ENCODE measurements at regions not wholly inside any gene's neighbourhood (a gene's known extent, or its start where the extent isn't known, plus 50 kb on each side); places are given as distances from the start of the nearest gene placed in this dataset.

- TF ChIP-seq GATA1 (IDR thresholded peaks at IDR 0.05; ENCODE audit: low read depth, low read length): no peak
- TF ChIP-seq POLR2A (IDR thresholded peaks at IDR 0.05; ENCODE audit: low read length): no peak
- no peak for DNase-seq
Observed at GRCh38 chr1:30198451-30198760, 525.0 kb downstream of the MATN1 start.

GRCh38 chr1:30197639-30198450 is 525.5 kb downstream of the MATN1 start:
- TF ChIP-seq POLR2A (IDR thresholded peaks at IDR 0.05; ENCODE audit: low read length) (no peak), GATA1 (IDR thresholded peaks at IDR 0.05; ENCODE audit: low read depth, low read length) (no peak)
- no peak for DNase-seq

DNA sequence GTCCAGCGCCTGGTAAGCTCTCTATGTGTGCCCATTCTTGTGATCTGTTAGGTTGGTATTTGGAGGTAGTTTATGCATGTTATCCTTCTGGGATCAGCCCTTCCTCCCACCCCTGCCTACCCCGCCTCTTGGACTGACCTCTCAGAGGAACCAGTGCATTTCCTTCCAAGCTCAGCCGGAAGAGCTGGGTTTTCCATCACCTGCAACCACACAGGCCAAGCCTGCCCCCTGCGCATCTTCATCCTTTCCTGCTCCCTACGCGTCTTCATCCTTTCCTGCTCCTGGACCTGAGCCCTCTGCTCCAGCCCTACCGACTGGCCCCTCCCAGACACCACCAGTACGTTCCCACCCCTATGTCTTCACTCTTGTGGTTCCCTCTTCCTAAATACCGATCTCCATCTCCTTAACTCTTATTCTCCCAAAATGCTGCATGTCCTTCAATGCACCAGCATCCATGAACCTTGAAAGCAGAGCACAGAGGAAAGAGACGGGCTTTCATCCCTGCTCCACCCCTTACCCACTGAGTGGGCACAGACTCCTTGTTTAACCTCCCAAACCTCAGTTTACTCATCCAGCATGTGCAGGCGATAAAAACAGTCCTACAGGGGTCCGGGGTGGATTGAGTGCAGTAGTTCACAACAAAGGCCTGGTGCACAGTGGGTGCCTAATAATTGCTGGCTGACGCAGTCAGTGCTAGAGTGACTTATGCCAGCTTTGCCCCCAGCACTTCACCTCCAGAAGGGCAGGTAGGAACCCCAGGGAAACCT is 526.3 kb downstream of the MATN1 start:
- TF ChIP-seq GATA1 (IDR thresholded peaks at IDR 0.05; ENCODE audit: low read depth, low read length) (no peak), POLR2A (IDR thresholded peaks at IDR 0.05; ENCODE audit: low read length) (no peak)
- DNase-seq: no peak

- TF ChIP-seq GATA1 (IDR thresholded peaks at IDR 0.05; ENCODE audit: low read depth, low read length): no peak
- no peak for TF ChIP-seq POLR2A (IDR thresholded peaks at IDR 0.05; ENCODE audit: low read length)
- DNase-seq: no peak
Observed at GRCh38 chr1:30196457-30196856, 526.9 kb downstream of the MATN1 start.

DNA sequence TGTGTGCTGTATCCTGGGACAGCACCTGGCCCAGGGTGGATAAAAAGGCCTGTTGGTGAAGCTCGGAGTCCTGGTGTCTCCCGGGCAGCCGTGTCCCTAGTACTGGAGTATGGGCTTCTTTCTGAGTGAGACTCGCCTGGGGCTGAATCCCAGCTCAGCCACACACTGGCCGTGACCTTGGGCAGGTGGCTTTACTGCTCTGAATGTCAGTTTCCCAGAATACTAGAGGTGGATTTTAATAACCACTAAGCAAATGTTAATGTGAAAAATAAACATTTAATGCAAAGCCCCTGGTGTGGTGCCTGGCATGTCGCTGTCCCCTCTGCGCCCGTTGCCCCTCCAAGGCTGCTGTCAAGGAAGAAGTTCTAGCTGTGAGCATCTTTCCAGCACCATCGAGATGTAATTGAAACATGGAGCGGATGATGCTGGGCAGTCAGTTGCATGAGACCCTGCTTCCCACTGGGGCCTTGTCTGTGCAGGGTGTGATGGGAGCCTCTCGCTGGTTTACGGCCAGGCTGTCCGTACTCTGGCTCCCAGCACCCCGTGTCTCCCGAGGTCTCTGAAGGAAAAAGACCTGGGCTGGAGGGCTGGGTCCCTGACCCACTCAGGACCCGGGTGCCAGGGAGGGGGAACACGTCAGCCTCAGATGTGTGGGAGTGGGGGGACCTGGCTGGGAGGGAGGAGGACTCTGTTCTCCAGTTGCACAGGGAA is 527.8 kb downstream of the MATN1 start:
- TF ChIP-seq POLR2A (IDR thresholded peaks at IDR 0.05; ENCODE audit: low read length): no peak
- DNase-seq: no peak

GRCh38 chr1:30194741-30195423 is 528.5 kb downstream of the MATN1 start:
- TF ChIP-seq GATA1 (IDR thresholded peaks at IDR 0.05; ENCODE audit: low read depth, low read length) (no peak), POLR2A (IDR thresholded peaks at IDR 0.05; ENCODE audit: low read length) (no peak)
- DNase-seq: no peak

DNA sequence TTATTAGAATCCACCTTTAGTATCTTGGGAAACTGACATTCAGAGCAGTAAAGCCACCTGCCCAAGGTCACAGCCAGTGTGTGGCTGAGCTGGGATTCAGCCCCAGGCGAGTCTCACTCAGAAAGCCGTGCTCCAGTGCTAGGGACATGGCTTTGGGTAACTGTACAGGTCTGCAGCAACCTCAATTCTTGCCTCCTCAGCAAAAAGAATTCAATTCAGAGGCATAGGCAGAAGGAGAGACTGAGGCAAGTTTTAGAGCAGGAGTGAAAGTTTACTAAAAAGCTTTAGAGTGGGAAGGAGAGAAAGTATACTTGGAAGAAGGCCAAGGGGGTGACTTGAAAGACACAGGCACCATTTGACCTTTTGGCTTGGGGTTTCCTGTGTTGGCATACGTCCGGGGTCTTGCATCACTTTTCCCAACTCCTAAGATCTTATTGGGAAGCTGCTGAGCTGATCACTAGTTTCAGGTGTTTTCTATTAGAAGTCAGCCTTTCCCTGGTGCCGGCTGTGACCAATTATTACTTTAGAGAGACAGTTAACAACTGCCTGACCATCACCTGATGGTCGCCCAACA is 529.3 kb downstream of the MATN1 start:
- TF ChIP-seq GATA1 (IDR thresholded peaks at IDR 0.05; ENCODE audit: low read depth, low read length) (no peak), POLR2A (IDR thresholded peaks at IDR 0.05; ENCODE audit: low read length) (no peak)
- no peak for DNase-seq

DNA sequence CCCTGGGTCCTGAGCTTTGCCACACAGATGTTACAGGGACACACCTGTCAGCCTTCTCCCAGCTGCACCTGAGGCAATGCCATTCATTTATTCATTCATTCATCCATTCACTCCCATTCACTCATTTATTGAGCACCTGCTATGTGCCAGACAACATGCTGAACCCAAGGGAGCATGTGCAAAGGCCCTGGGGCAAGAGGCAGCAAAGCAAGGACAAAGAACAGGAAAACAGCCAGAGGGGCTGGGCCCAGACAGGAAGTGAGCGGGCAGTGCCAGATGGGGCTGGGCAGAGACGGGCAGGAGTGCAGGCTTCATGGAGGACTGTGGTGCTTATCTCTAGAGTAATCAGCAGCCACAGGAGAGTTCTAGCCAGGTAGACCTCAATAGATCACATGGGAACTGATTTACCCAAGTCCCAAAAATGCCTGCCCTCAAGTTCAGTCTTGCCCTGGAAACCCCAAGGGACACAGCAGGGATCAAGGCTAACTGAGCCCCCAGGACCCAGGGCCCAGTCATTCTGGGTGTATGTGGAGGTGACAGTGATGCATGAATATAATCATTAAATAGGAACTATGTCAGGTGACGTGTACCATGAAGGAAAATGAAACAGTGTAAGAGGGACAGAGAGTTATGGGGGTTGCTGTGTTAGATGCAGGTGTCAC is 530.3 kb downstream of the MATN1 start:
- DNase-seq: no peak
- TF ChIP-seq POLR2A (IDR thresholded peaks at IDR 0.05; ENCODE audit: low read length) (no peak), GATA1 (IDR thresholded peaks at IDR 0.05; ENCODE audit: low read depth, low read length) (no peak)

DNA sequence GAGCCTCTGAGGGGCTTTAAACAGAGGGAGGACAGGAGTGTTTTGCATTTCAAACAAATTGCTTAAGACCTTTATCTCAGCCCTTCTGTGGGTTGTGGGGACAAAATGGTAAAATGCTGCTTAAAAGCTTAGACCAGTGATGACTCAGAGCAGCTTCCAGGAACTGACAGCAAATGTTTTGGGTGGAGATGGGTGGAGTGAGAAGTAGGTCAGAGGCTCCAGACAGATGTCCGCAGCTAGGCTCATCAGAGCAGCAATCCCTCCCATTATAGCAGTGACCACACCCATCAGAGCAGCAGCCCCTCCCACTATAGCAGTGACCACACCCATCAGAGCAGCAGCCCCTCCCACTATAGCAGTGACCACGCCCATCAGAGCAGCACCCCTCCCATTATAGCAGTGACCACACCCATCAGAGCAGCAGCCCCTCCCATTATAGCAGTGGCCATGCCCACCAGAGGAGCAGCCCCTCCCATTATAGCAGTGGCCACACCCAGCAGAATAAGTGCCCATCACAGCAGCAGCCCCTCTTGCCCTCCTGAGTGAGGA is 532.2 kb downstream of the MATN1 start:
- TF ChIP-seq POLR2A (IDR thresholded peaks at IDR 0.05; ENCODE audit: low read length) (peak; percentile 57), GATA1 (IDR thresholded peaks at IDR 0.05; ENCODE audit: low read depth, low read length) (no peak)
- DNase-seq: peak; percentile 90 to 93

DNA sequence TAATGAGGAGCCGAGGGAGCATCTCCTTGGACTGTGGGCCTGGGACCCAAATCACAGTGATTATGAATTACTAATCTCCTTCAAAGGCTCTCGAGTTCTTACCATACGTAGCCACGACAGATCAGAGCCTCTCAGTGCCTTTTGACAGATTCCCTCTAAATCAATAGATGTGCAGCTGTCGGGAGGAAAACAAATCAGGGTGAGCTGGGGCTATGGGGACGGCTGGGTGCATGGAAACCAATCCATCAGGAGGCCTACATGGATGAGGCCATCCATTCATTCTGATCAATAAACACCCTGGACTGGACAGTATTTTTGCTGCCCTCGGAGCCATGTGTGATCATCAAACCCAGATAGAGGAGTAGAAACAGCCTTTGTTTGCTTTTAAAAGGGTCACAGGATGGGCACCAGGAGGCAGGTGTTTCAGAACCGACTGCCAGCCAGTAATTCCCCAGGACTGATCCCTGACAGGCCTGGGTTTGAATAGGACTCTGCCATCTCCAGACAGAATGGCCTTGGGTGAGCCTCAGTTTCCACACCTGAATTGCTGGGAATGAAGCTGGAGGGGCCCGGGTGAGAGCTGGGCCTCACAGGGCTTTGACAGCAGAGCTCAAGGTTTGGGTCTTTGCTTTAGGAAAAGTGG is 532.8 kb downstream of the MATN1 start:
- TF ChIP-seq POLR2A (IDR thresholded peaks at IDR 0.05; ENCODE audit: low read length): no peak
- TF ChIP-seq GATA1 (IDR thresholded peaks at IDR 0.05; ENCODE audit: low read depth, low read length): no peak

GRCh38 chr1:30189818-30190500 is 533.4 kb downstream of the MATN1 start:
- no peak for TF ChIP-seq GATA1 (IDR thresholded peaks at IDR 0.05; ENCODE audit: low read depth, low read length)
- no peak for DNase-seq

More for the DNA sequence above, 532.8 kb downstream of the MATN1 start:
- no peak for DNase-seq

GRCh38 chr1:30188999-30189398 is 534.4 kb downstream of the MATN1 start:
- DNase-seq: no peak
- no peak for TF ChIP-seq GATA1 (IDR thresholded peaks at IDR 0.05; ENCODE audit: low read depth, low read length)
- no peak for TF ChIP-seq POLR2A (IDR thresholded peaks at IDR 0.05; ENCODE audit: low read length)

Data from erythroblast (primary cell).